Neural cell (in vitro differentiated cells): ENCODE measurements at regions not wholly inside any gene's neighbourhood (a gene's known extent, or its start where the extent isn't known, plus 50 kb on each side); places are given as distances from the start of the nearest gene placed in this dataset.

Source experiments
- H2AFZ ChIP-seq: fragments of 200-600, 300-800 bp; sonication (generic), shearing (Covaris generic); 2 replicates; pipeline ENCODE4 v1.6.0; 2014; ENCODE audit warnings: low read depth, mild to moderate bottlenecking, antibody characterized with exemption, low read length, moderate library complexity
- H3F3A ChIP-seq: fragments of 200-600 bp; shearing (Covaris generic); 2 replicates; pipeline ENCODE4 v1.6.1; 2016; ENCODE audit warnings: mild to moderate bottlenecking, moderate library complexity, mixed read lengths, antibody characterized with exemption, low read length; ENCODE audit not compliant: insufficient read depth, poor library complexity, severe bottlenecking
- H3K27ac ChIP-seq: fragments of 200-600, 300-800 bp; sonication (generic), shearing (Covaris generic); 2 replicates; pipeline ENCODE4 v1.5.1; 2014; ENCODE audit warnings: mild to moderate bottlenecking, low read length, moderate library complexity
- H3K27me3 ChIP-seq: fragments of 300-800, 200-600 bp; sonication (generic), shearing (Covaris generic); 2 replicates; pipeline ENCODE4 v1.6.0; 2014; ENCODE audit warnings: mild to moderate bottlenecking, low read depth, low read length, moderate library complexity; ENCODE audit not compliant: insufficient read depth
- H3K36me3 ChIP-seq: fragments of 300-800, 200-600 bp; sonication (generic), shearing (Covaris generic); 2 replicates; pipeline ENCODE4 v1.5.1; 2014; ENCODE audit warnings: mild to moderate bottlenecking, antibody characterized with exemption, low read length, moderate library complexity; ENCODE audit not compliant: insufficient read depth
- H3K4me2 ChIP-seq: fragments of 300-800, 200-600 bp; sonication (generic), shearing (Covaris generic); 2 replicates; pipeline ENCODE4 v1.6.0; 2014; ENCODE audit warnings: mild to moderate bottlenecking, low read length
- H3K4me3 ChIP-seq: fragments of 300-800, 200-600 bp; sonication (generic), shearing (Covaris generic); 2 replicates; pipeline ENCODE4 v1.5.1; 2014; ENCODE audit warnings: mild to moderate bottlenecking, low read length, moderate library complexity
- H3K79me2 ChIP-seq: fragments of 200-600 bp; shearing (Covaris generic); replicated peaks from 2 replicates; pipeline ENCODE4 v1.6.0; 2014; ENCODE audit warnings: mild to moderate bottlenecking, low read length, moderate library complexity; ENCODE audit not compliant: insufficient read depth
- H3K9ac ChIP-seq: fragments of 300-800, 200-600 bp; sonication (generic), shearing (Covaris generic); 2 replicates; pipeline ENCODE4 v1.6.1; 2016; ENCODE audit warnings: mild to moderate bottlenecking, low read length, mixed read lengths
- H3K9me2 ChIP-seq: fragments of 200-600 bp; shearing (Covaris generic); 2 replicates; pipeline ENCODE4 v1.6.1; 2016; ENCODE audit warnings: mild to moderate bottlenecking, low read length, mixed read lengths; ENCODE audit not compliant: insufficient read depth
- H3K9me3 ChIP-seq: fragments of 200-600, 300-800 bp; sonication (generic), shearing (Covaris generic); 2 replicates; pipeline ENCODE4 v1.6.1; 2016; ENCODE audit warnings: mild to moderate bottlenecking, mixed run types, low read length, moderate library complexity, mixed read lengths
- H4K20me1 ChIP-seq: fragments of 200-600 bp; shearing (Covaris generic); 2 replicates; pipeline ENCODE4 v1.6.1; 2016; ENCODE audit warnings: mild to moderate bottlenecking, mixed run types; ENCODE audit not compliant: insufficient read depth
- EP300 ChIP-seq: fragments of 450-650 bp; conservative IDR thresholded peaks from 2 replicates; pipeline ENCODE4 v1.6.1; 2014; ENCODE audit warnings: antibody characterized with exemption, mild to moderate bottlenecking, moderate library complexity; ENCODE audit not compliant: poor library complexity, severe bottlenecking
- EZH2 ChIP-seq: fragments of 200-600, 300-800 bp; shearing (Covaris generic), sonication (generic); IDR thresholded peaks from 2 replicates; pipeline ENCODE4 v1.6.1; 2014; ENCODE audit warnings: antibody characterized with exemption, low read length, borderline replicate concordance, mild to moderate bottlenecking; ENCODE audit not compliant: insufficient read depth, poor library complexity, severe bottlenecking
- MXI1 ChIP-seq: fragments of 450-650 bp; conservative IDR thresholded peaks from 2 replicates; pipeline ENCODE4 v1.6.1; 2014; ENCODE audit warnings: antibody characterized with exemption, mild to moderate bottlenecking; ENCODE audit not compliant: poor library complexity, severe bottlenecking
- POLR2AphosphoS5 ChIP-seq: IDR thresholded peaks from 2 replicates; pipeline ENCODE4 v1.6.1; 2012
- RAD21 ChIP-seq: fragments of 450-650 bp; conservative IDR thresholded peaks from 2 replicates; pipeline ENCODE4 v1.6.1; 2014; ENCODE audit warnings: antibody characterized with exemption, mild to moderate bottlenecking, moderate library complexity
- REST ChIP-seq: IDR thresholded peaks from 2 replicates; pipeline ENCODE4 v1.6.1; 2012; ENCODE audit warnings: borderline replicate concordance
- SMC3 ChIP-seq: fragments of 450-650 bp; conservative IDR thresholded peaks from 2 replicates; pipeline ENCODE4 v1.6.1; 2014; ENCODE audit warnings: antibody characterized with exemption, mild to moderate bottlenecking, moderate library complexity; ENCODE audit not compliant: poor library complexity
- TAF1 ChIP-seq: IDR thresholded peaks from 2 replicates; pipeline ENCODE4 v1.6.1; 2012; ENCODE audit warnings: low read depth
- TF ChIP-seq, protein P1 (sequence below): fragments of 450-650 bp; IDR thresholded peaks from 2 replicates; pipeline ENCODE4 v1.5.1; 2014; ENCODE audit warnings: antibody characterized with exemption, mild to moderate bottlenecking, moderate library complexity; ENCODE audit not compliant: poor library complexity, severe bottlenecking

DNA sequence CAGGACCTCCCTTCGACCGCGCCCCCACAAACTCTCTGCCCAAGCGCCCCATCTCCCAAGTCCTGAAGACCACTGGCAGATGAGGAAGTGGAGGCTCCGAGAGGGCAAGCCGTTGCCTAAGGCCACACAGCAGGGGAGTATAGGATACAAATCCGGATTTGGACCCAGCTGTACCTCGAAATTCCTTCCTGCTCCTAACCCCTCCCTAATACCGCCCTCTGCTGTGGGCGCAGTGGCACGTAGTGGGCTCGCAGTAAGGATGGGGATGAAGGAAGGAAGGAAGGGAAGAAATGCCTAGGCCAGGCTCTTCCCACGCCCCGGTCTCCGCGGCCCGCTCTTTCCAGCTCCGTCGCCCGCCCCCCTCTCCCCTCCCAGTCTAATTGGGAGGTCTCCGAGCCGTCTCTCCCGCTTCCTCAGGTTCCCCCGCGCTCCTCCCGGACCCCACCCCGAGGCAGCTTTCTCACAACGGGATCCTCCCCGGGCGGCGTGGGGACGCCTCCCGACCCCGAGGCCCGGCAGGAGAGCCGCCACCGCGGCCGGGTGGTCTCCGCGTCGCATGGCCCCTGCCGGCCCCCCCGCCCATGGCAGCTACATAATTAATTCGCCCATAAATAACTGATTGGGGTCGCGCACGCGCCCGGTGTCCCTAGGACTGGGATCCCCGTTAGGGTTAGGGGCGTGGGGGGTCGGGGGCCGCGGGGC lies 138.9 kb downstream of the C9orf50 start:
- H3K36me3 ChIP-seq, result no peaks in the 10 kb centered on the region
- no peaks in the 10 kb centered on the region for H3K27me3 ChIP-seq
- H3K9me3 ChIP-seq, result no peaks in the 10 kb centered on the region
- H3K27ac ChIP-seq, result peak overlapping the region; percentile 71
- H3K4me2 ChIP-seq, result peak overlapping the region; percentile 19
- H2AFZ ChIP-seq, result no peak overlapping the region
- H3K79me2 ChIP-seq, result no peaks in the 10 kb centered on the region
- TF ChIP-seq REST (no peak), RAD21 (no peak), SMC3 (peak; percentile 25)
- peak overlapping the region; percentile 79 for H3K9ac ChIP-seq
- no peaks in the 10 kb centered on the region for H3F3A ChIP-seq
- peak overlapping the region; percentile 63 for H3K4me3 ChIP-seq
- H4K20me1 ChIP-seq, result no peaks in the 10 kb centered on the region
- H3K9me2 ChIP-seq, result no peaks in the 10 kb centered on the region

- Histone ChIP-seq H3K9me2 (no peaks in the 10 kb centered on the region), H2AFZ (no peak overlapping the region), H3K79me2 (no peaks in the 10 kb centered on the region), H3K9ac (peak overlapping the region; percentile 79), H3K27ac (peak overlapping the region; percentile 71), H3K4me3 (peak overlapping the region; percentile 63), H3K27me3 (no peaks in the 10 kb centered on the region), H4K20me1 (no peaks in the 10 kb centered on the region), H3K9me3 (no peaks in the 10 kb centered on the region), H3K4me2 (no peak overlapping the region), H3F3A (no peaks in the 10 kb centered on the region), H3K36me3 (no peaks in the 10 kb centered on the region)
- TF ChIP-seq POLR2AphosphoS5 (no peak), RAD21 (no peak), TAF1 (no peak), SMC3 (no peak), MXI1 (no peak), REST (no peak), EP300 (no peak), EZH2 (no peak)
- TF ChIP-seq, protein P1, sequence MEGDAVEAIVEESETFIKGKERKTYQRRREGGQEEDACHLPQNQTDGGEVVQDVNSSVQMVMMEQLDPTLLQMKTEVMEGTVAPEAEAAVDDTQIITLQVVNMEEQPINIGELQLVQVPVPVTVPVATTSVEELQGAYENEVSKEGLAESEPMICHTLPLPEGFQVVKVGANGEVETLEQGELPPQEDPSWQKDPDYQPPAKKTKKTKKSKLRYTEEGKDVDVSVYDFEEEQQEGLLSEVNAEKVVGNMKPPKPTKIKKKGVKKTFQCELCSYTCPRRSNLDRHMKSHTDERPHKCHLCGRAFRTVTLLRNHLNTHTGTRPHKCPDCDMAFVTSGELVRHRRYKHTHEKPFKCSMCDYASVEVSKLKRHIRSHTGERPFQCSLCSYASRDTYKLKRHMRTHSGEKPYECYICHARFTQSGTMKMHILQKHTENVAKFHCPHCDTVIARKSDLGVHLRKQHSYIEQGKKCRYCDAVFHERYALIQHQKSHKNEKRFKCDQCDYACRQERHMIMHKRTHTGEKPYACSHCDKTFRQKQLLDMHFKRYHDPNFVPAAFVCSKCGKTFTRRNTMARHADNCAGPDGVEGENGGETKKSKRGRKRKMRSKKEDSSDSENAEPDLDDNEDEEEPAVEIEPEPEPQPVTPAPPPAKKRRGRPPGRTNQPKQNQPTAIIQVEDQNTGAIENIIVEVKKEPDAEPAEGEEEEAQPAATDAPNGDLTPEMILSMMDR, result no peak
Measured at GRCh38 chr9:129481424-129481809, 139.5 kb downstream of the C9orf50 start.
